Esophagus muscularis mucosa (tissue), 4 donors: ENCODE measurements at regions not wholly inside any gene's neighbourhood (a gene's known extent, or its start where the extent isn't known, plus 50 kb on each side); places are given as distances from the start of the nearest gene placed in this dataset.

Source experiments
- CTCF ChIP-seq, 3 experiments: fragments of 200-600 bp in 2 of 3; fragments of 450-650 bp in 1 of 3; sonication (generic) in 2 of 3; IDR thresholded peaks; one replicate each; pipeline ENCODE4 v1.5.1; 2017 to 2019; ENCODE audit warnings: antibody characterized with exemption in 3 of 3, mild to moderate bottlenecking in 2 of 3, moderate library complexity in 1 of 3
- EP300 ChIP-seq: sonication (generic); formaldehyde crosslinking; IDR thresholded peaks from one replicate; pipeline ENCODE4 v1.6.1; 2017; ENCODE audit warnings: antibody characterized with exemption
- POLR2A ChIP-seq: fragments of 450-650 bp; IDR thresholded peaks from one replicate; pipeline ENCODE4 v1.6.1; 2017; ENCODE audit warnings: antibody characterized with exemption, moderate library complexity, mild to moderate bottlenecking, low read depth
- POLR2AphosphoS5 ChIP-seq, 2 donors: sonication (generic); formaldehyde crosslinking; IDR thresholded peaks; one replicate each; pipeline ENCODE4 v1.6.1; 2017; ENCODE audit warnings: antibody characterized with exemption in 2 of 2

GRCh38 chr10:7098160-7098762, 312.6 kb downstream of the SFMBT2 start:
- no peak for TF ChIP-seq CTCF (IDR thresholded peaks at IDR 0.05)
- TF ChIP-seq POLR2A: no peak
- TF ChIP-seq EP300: no peak
- TF ChIP-seq POLR2AphosphoS5 (IDR thresholded peaks at IDR 0.05): no peak
